KBM-7 (cell line): ENCODE measurements at regions not wholly inside any gene's neighbourhood (a gene's known extent, or its start where the extent isn't known, plus 50 kb on each side); places are given as distances from the start of the nearest gene placed in this dataset.
A peak's percentile ranks its signal among the peaks of the same experiment; 100 is the strongest.

Experiments used
- DNase-seq: peaks from one replicate; pipeline ENCODE4 v3.0.0-alpha.2; 2015
- in situ Hi-C: fragments of 300-500 bp; cut with MboI; formaldehyde crosslinking; loops from 2 replicates; pipeline ENCODE4 v1.14.3; 2020; ENCODE audit warnings: low sequenced_read_pairs, low pct_unique_long_range_greater_than_20kb, mixed read lengths

DNA sequence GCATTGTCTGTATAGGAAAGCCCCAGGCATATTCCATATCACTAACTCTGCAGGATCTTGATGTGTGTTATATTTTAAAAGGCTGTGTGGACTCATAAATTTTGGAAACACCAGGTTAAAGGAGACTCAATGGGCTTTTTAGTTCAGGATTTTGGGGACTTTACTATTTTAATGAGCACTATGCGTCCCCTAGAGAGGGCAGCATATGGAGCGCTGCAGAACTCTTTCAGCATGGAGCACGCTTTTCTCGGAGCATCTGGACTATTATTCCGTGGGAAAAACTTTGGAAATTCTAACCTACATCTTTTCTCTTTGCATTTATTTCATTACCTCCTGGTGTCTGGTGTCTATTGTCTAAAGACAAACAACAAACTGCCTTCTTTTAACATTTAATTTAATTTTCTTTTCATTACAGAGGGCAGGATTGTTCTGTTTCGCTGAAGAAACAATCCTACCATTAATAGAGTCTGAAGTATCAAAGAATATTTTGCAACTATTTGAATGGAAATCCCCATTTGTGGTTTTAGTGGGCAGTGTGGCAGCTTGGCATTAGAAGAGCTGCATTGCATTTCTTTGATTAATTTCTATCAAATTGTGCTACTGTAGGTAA lies 399.9 kb upstream of the HSF2 start:
- DNase-seq, result no peak
- in situ Hi-C loops, result no loop called here

DNA sequence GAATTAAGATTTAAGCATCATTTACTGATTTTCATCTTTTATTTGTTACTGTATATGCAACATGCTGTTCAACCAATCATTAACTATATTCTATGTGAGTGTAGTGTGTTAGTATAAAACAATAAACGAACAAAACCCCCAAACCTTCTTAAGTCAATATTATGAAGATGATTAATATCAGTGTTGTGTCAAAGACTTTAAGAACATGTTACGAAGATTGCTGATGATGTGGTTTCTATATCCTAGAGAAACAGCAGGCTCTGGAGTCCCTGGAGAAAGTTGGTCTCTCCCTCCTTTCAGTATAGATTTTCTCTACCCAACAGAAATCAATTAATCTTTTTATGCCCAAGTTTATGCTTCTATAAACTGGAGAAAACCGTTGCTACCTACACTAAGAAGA lies 393.8 kb upstream of the HSF2 start:
- DNase-seq, result no peak
- in situ Hi-C loops, result no loop called here

DNA sequence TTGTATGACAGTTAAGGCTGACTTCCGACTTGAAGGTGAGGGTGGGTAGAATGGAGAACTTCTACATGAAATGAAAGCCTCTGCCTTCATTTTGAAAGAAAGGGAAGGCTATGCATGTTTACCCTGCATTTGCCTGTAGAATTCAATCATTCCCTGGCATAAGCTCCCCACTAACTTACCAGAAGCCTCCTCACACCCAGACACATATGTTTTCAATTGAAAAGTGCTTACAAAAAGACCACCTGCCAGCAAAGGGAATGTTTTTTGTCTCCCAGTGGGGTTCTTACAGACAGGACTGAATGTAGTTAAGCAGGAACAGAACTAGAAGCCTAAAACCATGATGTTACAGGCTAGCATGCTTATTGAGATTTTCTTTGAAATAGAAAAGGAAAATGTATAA lies 392.1 kb upstream of the HSF2 start:
- in situ Hi-C loops, result no loop called here
- DNase-seq, result no peak

DNA sequence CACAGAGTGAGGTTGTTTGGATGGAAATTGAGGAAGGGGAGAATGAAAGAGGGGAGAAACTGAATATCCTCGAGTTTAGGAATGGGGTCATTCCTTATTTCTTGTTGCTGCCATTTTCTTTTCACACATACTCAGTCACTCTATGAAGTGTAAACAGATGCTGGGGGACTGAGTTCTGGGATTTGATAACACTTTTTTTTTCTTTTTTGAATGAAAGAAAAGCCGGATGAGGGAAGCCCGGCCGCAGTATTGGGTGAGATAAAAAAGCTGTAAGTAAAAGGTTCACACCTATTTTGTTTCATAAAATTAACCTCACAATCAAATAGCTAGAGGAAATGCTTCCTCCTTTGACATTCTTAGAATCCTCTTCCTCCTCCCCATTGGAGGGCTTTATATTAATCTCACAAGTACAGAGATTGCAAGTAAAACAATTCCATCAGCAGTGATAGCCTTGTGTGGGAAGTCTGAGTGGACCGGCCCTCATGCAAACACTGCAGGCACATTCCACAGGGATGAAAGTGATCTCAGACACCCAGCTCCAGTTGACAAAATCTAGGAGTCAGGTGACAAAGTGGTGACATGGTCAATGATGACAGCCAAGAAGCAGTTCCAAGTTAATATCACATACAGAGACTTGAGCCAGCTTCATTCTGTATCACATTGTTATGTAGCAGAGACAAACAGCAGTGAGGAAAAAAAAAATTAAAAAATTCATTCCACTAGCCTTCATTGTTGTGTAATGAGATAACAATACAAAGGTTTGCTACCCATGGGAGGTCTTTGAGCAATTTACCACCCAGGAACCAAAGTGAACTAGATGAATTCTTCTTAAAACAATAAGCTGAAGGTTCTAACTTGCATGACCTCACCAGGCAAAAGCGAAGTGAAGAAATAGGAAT lies 391.1 kb upstream of the HSF2 start:
- DNase-seq, result no peak
- in situ Hi-C loops, result no loop called here

DNA sequence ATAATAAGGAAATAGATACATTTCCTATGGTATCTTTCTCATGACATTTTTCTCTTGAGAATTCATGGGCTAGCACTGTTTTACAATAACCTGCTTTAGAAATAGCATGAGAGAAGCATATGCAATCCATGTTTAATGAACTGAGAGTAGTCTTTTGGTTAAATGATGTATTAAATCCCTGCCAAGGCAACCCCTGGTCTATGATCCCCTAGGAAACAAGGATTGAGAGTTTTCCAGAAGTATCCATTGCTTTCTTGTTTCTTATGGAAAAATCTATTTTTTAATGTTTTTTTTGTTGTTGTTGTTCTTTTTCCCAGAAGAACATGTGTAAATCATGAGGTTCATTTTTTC lies 390.5 kb upstream of the HSF2 start:
- in situ Hi-C loops, result no loop called here
- no peak for DNase-seq

DNA sequence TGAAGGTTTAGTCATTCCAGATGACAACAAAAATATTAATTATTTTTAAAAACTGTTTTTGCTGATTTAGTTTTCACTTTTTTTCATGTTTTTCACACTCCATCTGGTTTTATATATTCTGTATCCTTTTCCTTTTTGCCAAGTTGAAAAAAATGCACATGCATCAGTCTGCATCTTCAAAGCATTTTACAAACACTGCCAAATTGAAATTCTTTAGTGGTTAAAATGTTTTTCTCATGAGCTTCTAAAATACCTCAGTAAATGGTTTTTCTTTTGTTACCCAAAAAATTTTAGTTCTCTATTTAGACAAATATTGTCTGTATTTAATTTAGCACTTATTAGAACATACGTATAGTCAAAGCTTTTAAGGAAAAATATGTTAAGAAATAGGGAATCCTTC lies 386.9 kb upstream of the HSF2 start:
- in situ Hi-C loops, result no loop called here

DNA sequence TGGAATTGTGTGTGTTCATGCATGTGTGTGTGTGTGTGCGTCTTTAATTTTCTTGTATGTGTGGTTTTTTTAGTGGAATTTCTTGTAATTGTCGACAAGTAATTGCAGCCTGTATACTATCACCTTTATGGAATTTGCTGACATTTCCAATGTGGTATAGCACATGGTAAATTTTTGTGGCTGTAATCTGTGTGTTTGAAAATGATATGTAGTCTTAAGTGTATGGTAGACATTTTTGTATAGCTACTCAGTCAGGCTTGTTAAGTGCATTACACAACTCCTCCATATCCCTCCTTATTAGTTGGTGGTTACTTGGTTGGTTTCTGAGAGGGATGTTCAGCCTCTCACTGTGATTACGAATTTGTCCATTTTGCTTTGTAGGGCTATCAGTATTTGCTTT lies 384.5 kb upstream of the HSF2 start:
- in situ Hi-C loops, result no loop called here
- no peak for DNase-seq

More for the DNA sequence above, 386.9 kb upstream of the HSF2 start:
- no peak for DNase-seq

DNA sequence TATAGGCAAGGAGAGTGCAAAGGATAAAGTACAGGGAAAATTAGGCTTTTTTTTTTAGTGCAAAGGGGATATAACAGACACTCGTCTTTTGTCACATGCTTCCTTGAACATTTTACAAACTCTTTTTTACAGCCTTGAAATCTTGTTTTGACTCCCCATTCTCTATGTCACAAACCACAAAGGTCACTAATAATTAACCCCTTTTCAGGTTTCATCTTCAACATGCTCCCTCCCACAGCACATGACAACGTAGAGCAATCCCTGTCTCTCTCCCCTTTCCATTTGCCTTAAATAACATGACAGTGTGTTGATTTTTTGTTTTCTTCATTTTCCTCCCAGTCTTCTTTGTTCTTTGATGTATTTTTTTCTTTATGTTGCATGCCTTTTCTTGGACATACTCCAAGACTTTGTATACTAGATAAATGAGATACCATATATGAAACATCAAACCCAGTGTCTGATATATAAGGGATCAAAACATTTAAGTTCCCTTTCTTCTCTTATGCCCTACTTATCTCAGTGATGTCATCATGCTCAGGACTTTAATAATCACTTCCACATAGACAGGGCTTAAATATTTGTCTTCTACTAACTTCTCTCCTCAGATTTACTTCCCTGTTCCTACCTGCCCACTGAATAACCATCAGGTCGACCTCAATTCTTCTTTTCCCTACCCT lies 378.7 kb upstream of the HSF2 start:
- DNase-seq, result no peak
- in situ Hi-C loops, result no loop called here

DNA sequence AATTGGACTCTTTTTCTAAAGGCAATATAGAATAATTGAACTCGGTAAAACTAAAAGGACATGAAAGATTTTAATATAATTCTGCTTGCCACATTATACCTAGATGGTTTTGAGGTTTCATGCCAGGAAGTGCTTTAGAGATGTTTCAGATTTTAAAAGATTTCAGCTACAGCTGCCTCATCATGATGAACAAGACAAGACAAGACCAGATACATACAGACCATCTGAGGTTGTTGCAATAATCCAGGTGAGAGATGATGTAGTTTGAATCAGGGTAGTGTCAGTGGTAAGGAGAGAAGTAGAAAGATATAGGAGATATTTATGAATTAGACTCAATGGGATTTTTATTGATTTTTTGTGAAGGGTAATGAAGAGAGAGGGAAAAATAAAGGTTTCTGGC lies 374.3 kb upstream of the HSF2 start:
- DNase-seq, result no peak
- in situ Hi-C loops, result no loop called here

DNA sequence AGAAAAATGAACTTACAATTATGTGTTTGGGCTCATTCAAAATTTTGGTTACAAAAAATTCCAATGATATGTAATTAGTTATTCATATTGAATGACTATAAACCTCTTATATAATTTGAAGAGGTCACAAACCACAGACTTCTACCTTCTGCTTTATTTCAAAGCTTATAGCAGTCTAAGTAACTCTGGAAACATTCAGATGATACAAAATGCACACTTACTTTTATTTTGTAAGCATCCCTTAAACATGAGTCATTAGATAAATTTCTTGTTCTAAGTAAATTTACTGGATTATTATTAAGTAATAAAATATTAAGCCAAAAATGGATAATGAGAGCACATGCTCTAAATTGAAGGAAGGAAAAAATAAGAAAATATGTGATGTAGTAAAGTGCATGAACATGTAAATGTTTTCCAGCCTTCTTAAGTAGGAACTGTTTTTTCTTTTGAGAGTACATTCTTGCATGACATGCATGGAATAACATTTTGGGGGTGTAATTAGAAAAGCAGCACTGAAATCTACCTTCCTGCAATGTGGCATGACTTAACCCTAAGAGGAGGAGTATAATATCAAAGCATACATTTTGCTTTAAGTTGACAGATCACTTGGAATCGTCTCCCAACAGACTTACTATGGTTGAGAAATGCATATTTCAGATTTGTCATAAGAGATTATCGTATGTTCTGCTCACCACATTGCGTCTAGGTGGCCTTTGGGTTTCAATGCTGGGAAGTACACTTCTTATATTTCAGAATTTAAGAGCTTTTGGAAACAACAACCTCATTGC lies 372.7 kb upstream of the HSF2 start:
- no peak for DNase-seq
- in situ Hi-C loops, result no loop called here

DNA sequence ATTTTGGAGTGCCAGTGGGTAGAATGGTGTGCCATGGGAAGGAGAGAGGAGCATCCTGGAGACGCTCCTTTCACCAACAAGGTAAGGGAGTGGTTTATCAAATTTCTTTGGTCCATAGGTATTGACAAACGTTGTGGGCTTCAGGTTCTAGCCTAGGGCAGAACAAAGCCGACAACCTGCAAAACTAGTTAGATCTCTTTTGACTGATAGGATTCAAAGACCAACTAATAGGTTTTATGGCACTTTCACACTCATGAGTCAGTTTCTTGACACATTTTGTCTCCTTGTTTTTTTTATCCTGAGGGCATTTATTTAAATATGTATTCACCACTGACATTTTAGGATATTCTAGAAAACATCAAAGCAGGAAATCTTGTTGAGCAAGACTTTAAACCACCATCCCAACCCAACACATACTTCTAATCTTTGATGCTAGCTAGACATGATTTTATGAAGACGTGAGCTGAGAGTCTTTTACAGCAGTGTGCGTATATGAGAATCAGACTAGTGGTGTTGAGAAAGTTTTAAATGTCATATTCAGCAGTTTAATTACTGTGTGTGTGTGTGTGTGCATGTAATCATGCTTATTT lies 370.4 kb upstream of the HSF2 start:
- in situ Hi-C loops, result no loop called here
- no peak for DNase-seq

DNA sequence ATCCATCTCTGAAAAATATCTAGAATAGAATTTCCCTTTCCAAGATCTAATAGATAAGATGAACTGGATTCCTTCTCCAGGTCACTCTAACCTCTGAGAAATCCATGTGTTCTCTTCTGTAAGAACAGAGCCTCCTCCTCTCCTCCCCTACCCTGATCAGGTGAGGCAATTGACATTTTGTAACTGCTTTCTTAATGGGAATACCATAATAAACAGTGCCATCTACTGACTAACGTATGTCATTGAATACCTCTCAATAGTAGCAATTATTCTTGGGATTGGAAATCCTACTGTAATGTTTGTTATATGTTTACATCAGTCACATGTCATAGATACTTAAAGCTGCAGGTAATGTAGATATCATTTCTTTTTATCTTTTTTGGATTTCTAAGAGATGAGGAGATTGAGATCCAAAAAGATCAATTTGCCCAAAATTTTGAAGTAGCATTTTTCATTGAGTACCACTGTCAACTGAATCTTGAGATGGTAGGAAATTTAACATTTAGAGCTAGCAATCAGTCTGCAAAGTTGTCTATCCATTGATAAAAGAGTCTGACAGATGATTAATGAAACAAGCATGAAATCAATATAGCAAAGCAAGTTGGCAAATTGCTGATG lies 365.8 kb upstream of the HSF2 start:
- peak; percentile 32 for DNase-seq
- in situ Hi-C loops, result no loop called here

DNA sequence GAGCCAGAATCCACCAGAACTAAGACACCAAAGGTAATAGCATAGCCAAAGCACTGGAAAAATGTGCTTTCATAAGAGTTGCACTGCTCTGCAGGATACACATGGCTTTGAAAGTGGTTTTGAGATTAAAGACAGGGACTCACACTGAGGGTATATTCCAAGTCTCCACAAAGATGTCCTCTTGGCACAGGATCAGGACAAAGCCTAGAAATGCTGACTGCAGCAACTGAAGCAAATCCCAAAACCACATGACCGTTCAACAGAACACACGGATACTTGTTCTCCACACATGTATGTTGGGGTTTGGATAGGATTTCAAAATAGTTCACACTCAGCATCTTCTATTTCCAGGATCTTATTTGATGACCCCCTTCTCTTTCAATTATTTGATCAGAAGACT lies 364.3 kb upstream of the HSF2 start:
- in situ Hi-C loops, result no loop called here

DNA sequence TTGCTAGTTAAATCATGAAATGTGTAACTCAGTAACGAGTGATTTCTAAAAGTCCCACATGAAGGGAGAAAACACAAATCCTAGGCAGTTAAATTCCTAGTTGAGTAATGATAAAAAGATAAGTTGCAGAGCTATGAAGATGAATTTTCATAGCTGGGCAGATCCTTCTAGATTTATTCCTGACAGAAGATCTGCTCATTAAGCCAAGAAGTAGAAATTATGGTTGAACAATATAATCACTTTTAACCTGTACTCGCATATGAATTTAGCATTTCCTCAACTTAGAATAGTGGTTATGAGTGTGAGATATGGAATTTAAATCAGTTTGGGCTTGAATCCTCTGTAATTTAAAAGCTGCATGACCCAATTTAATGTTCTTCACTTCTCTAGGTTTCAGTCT lies 359.2 kb upstream of the HSF2 start:
- in situ Hi-C loops, result no loop called here
- DNase-seq, result no peak

More for the DNA sequence above, 364.3 kb upstream of the HSF2 start:
- DNase-seq, result no peak

DNA sequence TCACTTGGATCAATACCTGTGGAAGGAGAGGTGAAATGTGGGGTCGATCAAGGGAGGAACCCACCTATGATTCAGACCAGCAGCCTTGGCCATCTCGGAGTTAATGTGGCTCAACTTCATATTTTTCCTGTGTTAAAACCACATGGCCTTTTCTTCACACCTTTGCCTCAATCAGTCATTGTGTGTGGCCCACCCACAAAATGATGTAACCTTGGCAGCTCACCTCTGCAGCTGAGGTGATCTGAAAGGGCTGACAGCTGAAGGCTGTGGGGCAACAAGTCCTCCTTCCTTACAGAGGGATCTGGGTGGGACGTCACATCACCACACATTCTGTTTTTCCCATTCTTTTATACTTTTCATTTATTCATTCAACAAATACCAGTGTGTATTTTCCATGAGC lies 357.1 kb upstream of the HSF2 start:
- in situ Hi-C loops, result no loop called here
- no peak for DNase-seq

DNA sequence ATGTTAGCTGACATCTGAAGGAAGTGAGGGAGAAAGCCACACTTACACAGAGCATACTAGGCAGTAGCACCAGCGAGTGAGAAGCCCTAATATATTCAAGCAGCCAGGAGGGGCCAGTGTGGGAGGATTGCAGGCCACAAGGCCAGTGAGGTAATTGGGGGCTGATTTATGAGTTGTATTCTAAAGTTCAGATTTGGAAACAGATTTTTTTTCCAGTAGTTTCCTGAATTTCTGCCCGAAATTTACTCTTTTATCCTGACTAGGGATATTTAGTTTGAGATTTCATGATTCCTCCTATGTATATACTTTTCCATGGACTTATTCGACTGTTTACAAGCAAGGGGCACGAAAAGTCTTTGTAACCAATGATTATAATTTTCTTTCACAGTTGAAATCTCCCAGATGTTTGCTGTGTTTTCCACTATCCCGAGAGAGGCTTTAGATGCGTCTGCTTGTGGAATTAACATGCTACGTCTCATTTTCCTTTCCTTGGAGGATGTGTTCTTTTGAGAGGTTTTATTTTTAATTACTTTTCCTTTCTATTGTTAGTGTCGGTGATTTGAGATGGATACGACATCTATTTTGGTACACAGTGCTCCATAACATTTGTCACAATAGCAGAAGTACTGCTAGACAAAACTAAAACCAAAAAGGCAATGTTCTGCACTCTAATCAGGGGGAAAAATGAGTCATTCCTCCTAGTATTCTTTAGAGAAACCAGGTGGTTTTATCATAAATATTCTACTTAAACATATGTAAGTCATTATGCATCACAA lies 356.3 kb upstream of the HSF2 start:
- no peak for DNase-seq
- in situ Hi-C loops, result no loop called here

DNA sequence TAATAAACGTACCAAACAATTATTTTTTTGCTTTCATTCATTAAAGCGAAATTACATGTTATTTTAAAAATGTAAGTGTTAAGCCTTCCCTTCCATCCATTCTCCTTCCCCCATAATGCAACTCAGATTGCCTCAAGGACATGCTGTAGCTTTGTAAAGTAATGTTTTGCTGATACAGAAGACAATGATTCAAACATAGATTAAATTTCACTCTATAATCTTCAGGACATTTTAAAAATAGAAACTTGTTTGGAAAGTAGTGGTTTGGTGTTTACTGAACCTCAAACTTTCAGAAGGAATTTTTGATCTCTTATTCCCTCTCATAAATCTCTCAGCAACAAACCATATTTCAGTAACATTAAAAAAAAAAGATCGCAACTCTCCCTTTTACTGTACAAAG lies 350.9 kb upstream of the HSF2 start:
- in situ Hi-C loops, result no loop called here
- DNase-seq, result no peak

DNA sequence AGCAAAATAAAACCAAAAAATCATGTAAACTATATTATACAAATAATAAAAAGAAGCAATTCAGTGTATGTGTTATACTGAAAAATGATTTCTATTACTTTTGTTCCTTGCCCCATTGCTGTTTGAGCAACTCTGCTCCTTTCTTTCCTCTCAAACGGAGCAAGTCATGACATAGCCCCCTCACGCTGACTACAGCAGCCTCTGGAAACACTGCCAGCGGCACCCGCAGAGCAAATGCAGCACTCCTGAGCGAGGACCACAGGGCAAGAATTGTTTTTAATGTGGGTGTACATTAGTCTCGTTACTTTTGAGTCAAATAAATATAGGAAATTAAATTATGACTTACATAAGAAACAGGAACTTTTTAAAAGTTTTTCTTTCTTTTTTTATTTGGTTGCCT lies 350.1 kb upstream of the HSF2 start:
- in situ Hi-C loops, result no loop called here
- DNase-seq, result no peak
